Neural progenitor cell (in vitro differentiated cells): ENCODE measurements at regions not wholly inside any gene's neighbourhood (a gene's known extent, or its start where the extent isn't known, plus 50 kb on each side); places are given as distances from the start of the nearest gene placed in this dataset.

Experiments
- DNase-seq: peaks from one replicate; pipeline ENCODE4 v3.0.0-alpha.2; 2016; ENCODE audit warnings: low spot score
- H2AFZ ChIP-seq: fragments of 200-600 bp; sonication (generic); replicated peaks from 2 replicates; pipeline ENCODE4 v1.6.1; 2016; ENCODE audit warnings: antibody characterized with exemption
- H3F3A ChIP-seq: fragments of 200-600 bp; sonication (generic); 2 replicates; pipeline ENCODE4 v1.6.1; 2016; ENCODE audit warnings: antibody characterized with exemption, low read depth
- H3K27ac ChIP-seq: fragments of 200-600 bp; sonication (generic); 2 replicates; pipeline ENCODE4 v1.5.1; 2016; ENCODE audit warnings: mild to moderate bottlenecking
- H3K27me3 ChIP-seq: fragments of 200-600 bp; sonication (generic); 2 replicates; pipeline ENCODE4 v1.6.1; 2016; ENCODE audit warnings: mild to moderate bottlenecking, moderate library complexity
- H3K36me3 ChIP-seq: fragments of 200-600 bp; sonication (generic); 2 replicates; pipeline ENCODE4 v1.5.1; 2016
- H3K4me1 ChIP-seq: fragments of 200-600 bp; sonication (generic); 2 replicates; pipeline ENCODE4 v1.6.1; 2016; ENCODE audit warnings: mixed run types
- H3K4me2 ChIP-seq: fragments of 200-600 bp; sonication (generic); 2 replicates; pipeline ENCODE4 v1.6.1; 2016
- H3K4me3 ChIP-seq: fragments of 200-600 bp; sonication (generic); 2 replicates; pipeline ENCODE4 v1.5.1; 2016
- H3K79me2 ChIP-seq: fragments of 200-600 bp; sonication (generic); 2 replicates; pipeline ENCODE4 v1.6.1; 2016; ENCODE audit warnings: low read depth
- H3K9ac ChIP-seq: fragments of 200-600 bp; sonication (generic); 2 replicates; pipeline ENCODE4 v1.6.1; 2016
- H3K9me3 ChIP-seq: fragments of 200-600 bp; sonication (generic); 2 replicates; pipeline ENCODE4 v1.5.1; 2016; ENCODE audit warnings: low read depth
- H4K20me1 ChIP-seq: fragments of 200-600 bp; sonication (generic); 2 replicates; pipeline ENCODE4 v1.6.1; 2016; ENCODE audit warnings: low read depth
- H3K27ac Mint-ChIP-seq: 3 replicates; pipeline ENCODE4 v1.8.0; 2021; ENCODE audit warnings: mixed read lengths
- H3K27me3 Mint-ChIP-seq: 2 replicates; pipeline ENCODE4 v1.8.0; 2022; ENCODE audit warnings: low read depth, mild to moderate bottlenecking, inconsistent platforms, moderate library complexity, mixed read lengths; ENCODE audit not compliant: insufficient read depth
- H3K36me3 Mint-ChIP-seq: 3 replicates; pipeline ENCODE4 v1.8.0; 2021; ENCODE audit warnings: mixed read lengths
- H3K4me1 Mint-ChIP-seq: 3 replicates; pipeline ENCODE4 v1.8.0; 2021; ENCODE audit warnings: mixed read lengths
- H3K4me3 Mint-ChIP-seq: 3 replicates; pipeline ENCODE4 v1.8.0; 2021; ENCODE audit warnings: mild to moderate bottlenecking, moderate library complexity, mixed read lengths
- H3K9me3 Mint-ChIP-seq: 3 replicates; pipeline ENCODE4 v1.8.0; 2020; ENCODE audit warnings: mixed read lengths
- EZH2 ChIP-seq: fragments of 200-600 bp; sonication (generic); IDR thresholded peaks from 2 replicates; pipeline ENCODE4 v1.6.1; 2017; ENCODE audit warnings: antibody characterized with exemption, mild to moderate bottlenecking, moderate library complexity
- EZH2phosphoT487 ChIP-seq: fragments of 200-600 bp; sonication (generic); IDR thresholded peaks from 2 replicates; pipeline ENCODE4 v1.6.1; 2017; ENCODE audit warnings: antibody characterized with exemption
- TF ChIP-seq, protein P1 (sequence below): fragments of 200-600 bp; sonication (generic); IDR thresholded peaks from 2 replicates; pipeline ENCODE4 v1.5.1; 2017; ENCODE audit warnings: antibody characterized with exemption, mild to moderate bottlenecking

DNA sequence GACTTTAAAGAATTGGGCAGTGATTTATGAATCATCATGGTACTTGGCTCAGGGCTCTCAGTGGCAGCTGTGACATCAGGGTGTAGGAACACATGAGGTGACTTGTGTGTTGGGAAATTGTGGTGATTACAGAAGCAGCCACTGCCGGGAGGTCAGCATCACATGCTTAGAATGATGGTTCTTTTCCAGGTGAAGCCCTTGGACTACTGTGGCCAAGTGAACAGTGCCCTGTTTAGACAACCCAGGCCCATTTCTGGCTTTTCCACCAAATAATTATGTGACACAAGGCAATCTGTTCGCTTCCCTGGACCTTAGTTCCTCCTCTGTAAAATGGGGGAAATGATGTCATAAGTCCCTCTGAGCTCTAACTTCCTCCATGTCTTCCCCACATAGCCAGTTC is 139.7 kb upstream of the ROPN1 start:
- no peaks in the 10 kb centered on the region for H3K79me2 ChIP-seq
- H3K4me1 Mint-ChIP-seq, result peaks cover 4% of the 10 kb centered on the region

DNA sequence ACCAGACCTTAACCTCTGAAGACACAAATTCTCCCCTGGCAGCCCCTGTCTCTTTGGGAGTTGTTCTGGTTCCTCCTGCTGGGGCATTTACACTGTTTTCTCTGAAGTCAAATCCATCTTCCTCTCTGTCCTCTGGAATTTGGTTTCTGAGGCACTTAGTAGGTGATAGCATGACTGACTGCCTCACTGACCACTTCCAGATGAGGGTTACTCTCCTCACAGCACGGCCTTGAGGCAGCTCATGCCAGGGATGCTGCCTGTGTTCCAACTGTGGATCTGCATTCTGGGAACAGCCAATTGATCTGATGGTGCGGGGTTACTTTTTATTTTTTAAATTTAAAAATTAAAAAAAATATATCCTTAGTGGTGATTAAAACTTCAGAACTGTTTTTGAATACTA is 140.9 kb upstream of the ROPN1 start:
- no peaks in the 10 kb centered on the region for H3K36me3 Mint-ChIP-seq
- Histone ChIP-seq H2AFZ (no peak overlapping the region), H3K27ac (no peak overlapping the region), H3K4me3 (no peak overlapping the region), H3K4me1 (no peaks in the 10 kb centered on the region), H3K4me2 (no peak overlapping the region), H3K9me3 (no peaks in the 10 kb centered on the region), H3K27me3 (no peaks in the 10 kb centered on the region), H3K36me3 (no peaks in the 10 kb centered on the region), H3F3A (no peaks in the 10 kb centered on the region), H4K20me1 (no peaks in the 10 kb centered on the region), H3K79me2 (no peaks in the 10 kb centered on the region), H3K9ac (no peak overlapping the region)
- no peak overlapping the region for H3K4me3 Mint-ChIP-seq
- H3K4me1 Mint-ChIP-seq, result peaks cover 9% of the 10 kb centered on the region
- TF ChIP-seq, protein P1, sequence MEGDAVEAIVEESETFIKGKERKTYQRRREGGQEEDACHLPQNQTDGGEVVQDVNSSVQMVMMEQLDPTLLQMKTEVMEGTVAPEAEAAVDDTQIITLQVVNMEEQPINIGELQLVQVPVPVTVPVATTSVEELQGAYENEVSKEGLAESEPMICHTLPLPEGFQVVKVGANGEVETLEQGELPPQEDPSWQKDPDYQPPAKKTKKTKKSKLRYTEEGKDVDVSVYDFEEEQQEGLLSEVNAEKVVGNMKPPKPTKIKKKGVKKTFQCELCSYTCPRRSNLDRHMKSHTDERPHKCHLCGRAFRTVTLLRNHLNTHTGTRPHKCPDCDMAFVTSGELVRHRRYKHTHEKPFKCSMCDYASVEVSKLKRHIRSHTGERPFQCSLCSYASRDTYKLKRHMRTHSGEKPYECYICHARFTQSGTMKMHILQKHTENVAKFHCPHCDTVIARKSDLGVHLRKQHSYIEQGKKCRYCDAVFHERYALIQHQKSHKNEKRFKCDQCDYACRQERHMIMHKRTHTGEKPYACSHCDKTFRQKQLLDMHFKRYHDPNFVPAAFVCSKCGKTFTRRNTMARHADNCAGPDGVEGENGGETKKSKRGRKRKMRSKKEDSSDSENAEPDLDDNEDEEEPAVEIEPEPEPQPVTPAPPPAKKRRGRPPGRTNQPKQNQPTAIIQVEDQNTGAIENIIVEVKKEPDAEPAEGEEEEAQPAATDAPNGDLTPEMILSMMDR, result no peak
- TF ChIP-seq EZH2, result no peak
- no peak for TF ChIP-seq EZH2phosphoT487
- DNase-seq, result no peak
- no peak overlapping the region for H3K27ac Mint-ChIP-seq
- no peaks in the 10 kb centered on the region for H3K27me3 Mint-ChIP-seq
- H3K9me3 Mint-ChIP-seq, result no peaks in the 10 kb centered on the region

More for the DNA sequence above, 139.7 kb upstream of the ROPN1 start:
- Histone ChIP-seq H3K36me3 (no peaks in the 10 kb centered on the region), H3K9ac (no peak overlapping the region), H3K4me3 (no peak overlapping the region), H3K27ac (no peak overlapping the region), H3K9me3 (no peaks in the 10 kb centered on the region), H3K27me3 (no peaks in the 10 kb centered on the region), H3K4me1 (no peaks in the 10 kb centered on the region), H2AFZ (no peak overlapping the region), H3F3A (no peaks in the 10 kb centered on the region), H4K20me1 (no peaks in the 10 kb centered on the region), H3K4me2 (no peak overlapping the region)
- H3K9me3 Mint-ChIP-seq, result no peaks in the 10 kb centered on the region
- TF ChIP-seq, protein P1, result no peak
- TF ChIP-seq EZH2phosphoT487 (no peak), EZH2 (no peak)
- H3K36me3 Mint-ChIP-seq, result no peaks in the 10 kb centered on the region
- DNase-seq, result no peak
- H3K4me3 Mint-ChIP-seq, result no peak overlapping the region
- H3K27me3 Mint-ChIP-seq, result no peaks in the 10 kb centered on the region
- H3K27ac Mint-ChIP-seq, result no peak overlapping the region

DNA sequence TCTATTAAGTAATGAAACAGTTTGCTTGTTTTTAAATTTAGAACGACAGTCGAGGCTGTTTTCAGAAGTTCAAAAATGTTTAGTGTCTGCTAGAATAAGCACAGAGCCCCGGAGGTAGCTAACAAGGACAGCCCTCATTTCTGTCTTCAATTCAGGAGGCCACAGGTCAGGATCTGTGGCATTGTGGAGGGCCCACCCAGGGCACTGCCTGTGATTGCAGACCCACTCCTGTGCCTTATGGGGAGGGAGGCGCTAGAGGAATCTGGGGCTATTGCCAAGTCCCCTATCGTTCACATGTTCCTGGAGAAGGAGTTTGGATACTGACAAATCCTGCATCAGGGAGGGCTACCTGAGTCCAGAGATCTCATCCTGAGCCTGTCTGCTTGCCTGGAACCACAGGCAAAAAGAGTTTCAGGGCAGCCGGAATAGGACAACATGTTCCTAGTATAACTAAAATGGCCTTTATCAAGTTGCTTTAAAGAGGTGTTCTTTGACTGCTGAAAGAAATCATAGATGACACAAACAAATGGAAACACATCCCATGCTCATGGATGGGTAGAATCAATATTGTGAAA is 141.5 kb upstream of the ROPN1 start:
- Histone ChIP-seq H3K4me3 (no peak overlapping the region), H3K27me3 (no peaks in the 10 kb centered on the region), H3F3A (no peaks in the 10 kb centered on the region), H3K36me3 (no peaks in the 10 kb centered on the region), H3K27ac (no peak overlapping the region), H2AFZ (no peak overlapping the region), H3K4me2 (no peak overlapping the region), H3K9ac (no peak overlapping the region), H3K4me1 (no peaks in the 10 kb centered on the region), H3K79me2 (no peaks in the 10 kb centered on the region), H3K9me3 (no peaks in the 10 kb centered on the region), H4K20me1 (no peaks in the 10 kb centered on the region)
- H3K9me3 Mint-ChIP-seq, result no peaks in the 10 kb centered on the region
- H3K36me3 Mint-ChIP-seq, result no peaks in the 10 kb centered on the region
- no peak overlapping the region for H3K27ac Mint-ChIP-seq
- no peak for TF ChIP-seq EZH2phosphoT487
- TF ChIP-seq, protein P1, result no peak
- TF ChIP-seq EZH2, result no peak
- peaks cover 13% of the 10 kb centered on the region for H3K4me1 Mint-ChIP-seq
- no peaks in the 10 kb centered on the region for H3K27me3 Mint-ChIP-seq
- no peak for DNase-seq
- no peak overlapping the region for H3K4me3 Mint-ChIP-seq
